ENCODE measurements at regions not wholly inside any gene's neighbourhood (a gene's known extent, or its start where the extent isn't known, plus 50 kb on each side); places are given as distances from the start of the nearest gene placed in this dataset.

GRCh38 chr7:97246317-97246716, 128.8 kb downstream of the SDHAF3 start:
- TF ChIP-seq KAT7 (CRISPR knock-in tag; IDR thresholded peaks at IDR 0.05; ENCODE audit: borderline replicate concordance) (no peak), EMX1 (CRISPR knock-in tag; IDR thresholded peaks at IDR 0.05) (no peak)

All from WTC11 (cell line).